Body of pancreas (tissue), 4 donors: ENCODE measurements at regions not wholly inside any gene's neighbourhood (a gene's known extent, or its start where the extent isn't known, plus 50 kb on each side); places are given as distances from the start of the nearest gene placed in this dataset.
"Not testable (repeated sequence)": the region's sequence is repeated elsewhere in the genome, so short reads cannot be mapped to it uniquely, and the experiment has no call there.

Experiments
- ATAC-seq: fragments of 150-250 bp; one replicate; pipeline ENCODE4 v1.9.1; 2016
- DNase-seq, 4 donors: peaks; one replicate each; pipeline ENCODE4 v3.0.0-alpha.2; 2019
- H3K27ac ChIP-seq, 4 donors: fragments of 200-600 bp; sonication (generic); 1 replicate in 3 of 4; 2 replicates in 1 of 4; pipeline versions ENCODE4 v1.5.1 to v1.6.1; 2016 to 2019; ENCODE audit warnings: mild to moderate bottlenecking in 1 of 4, mixed read lengths in 1 of 4, moderate library complexity in 1 of 4
- H3K27me3 ChIP-seq, 2 donors: fragments of 200-600 bp; sonication (generic); one replicate each; pipeline ENCODE4 v1.6.0; 2016; ENCODE audit warnings: mild to moderate bottlenecking in 1 of 2
- H3K36me3 ChIP-seq, 2 donors: fragments of 200-600 bp; sonication (generic); replicated peaks in 1 of 2; 2 replicates each; pipeline ENCODE4 v1.5.1; 2016; ENCODE audit warnings: low read depth in 2 of 2; ENCODE audit not compliant: insufficient read depth in 1 of 2
- H3K4me1 ChIP-seq: fragments of 200-600 bp; sonication (generic); one replicate; pipeline ENCODE4 v1.6.0; 2016
- H3K4me3 ChIP-seq, 2 donors: fragments of 200-600 bp; sonication (generic); 1 replicate in 1 of 2; 2 replicates in 1 of 2; pipeline ENCODE4 v1.5.1; 2016 to 2019
- H3K9me3 ChIP-seq, 3 donors: fragments of 200-600 bp; sonication (generic); 1 replicate in 2 of 3; 2 replicates in 1 of 3; pipeline ENCODE4 v1.5.1; 2016
- CTCF ChIP-seq, 7 experiments: fragments of 450-650 bp in 4 of 7; fragments of 200-600 bp in 3 of 7; sonication (generic) in 3 of 7; IDR thresholded peaks; one replicate each; pipeline ENCODE4 v1.5.1; 2016 to 2019; ENCODE audit warnings: antibody characterized with exemption in 7 of 7
- POLR2A ChIP-seq, 3 donors: fragments of 450-650 bp; IDR thresholded peaks; one replicate each; pipeline ENCODE4 v1.6.1; 2016; ENCODE audit warnings: antibody characterized with exemption in 3 of 3, mild to moderate bottlenecking in 2 of 3
- WGBS, 2 donors: methylation state at CpG; one replicate each; pipeline ENCODE4 v1.1.5; 2017; 5-methylcytosine and 5-hydroxymethylcytosine counted together
- intact Hi-C: fragments of 100-400 bp; cut with DNase I; formaldehyde crosslinking; loops from one replicate; pipeline ENCODE4 v1.15.1; 2023

- ATAC-seq (no peak), DNase-seq (no peak)
- Histone ChIP-seq H3K27me3 (no peaks in the 10 kb centered on the region), H3K9me3 (no peaks in the 10 kb centered on the region), H3K4me3 (no peak overlapping the region), H3K36me3 (no peaks in the 10 kb centered on the region), H3K4me1 (no peaks in the 10 kb centered on the region), H3K27ac (no peak overlapping the region)
- intact Hi-C loops, result no loop called here
- TF ChIP-seq CTCF (IDR thresholded peaks at IDR 0.05), result no peak
- TF ChIP-seq POLR2A (IDR thresholded peaks at IDR 0.05), result no peak
- WGBS, 2 donors, result 48 to 66% methylated on average over 2 of the region's 2 CpGs
Measured at GRCh38 chr9:16293610-16294009, 576.9 kb downstream of the BNC2 start.

GRCh38 chr9:16294133-16294770 is 576.2 kb downstream of the BNC2 start:
- ATAC-seq (no peak), DNase-seq (no peak)
- intact Hi-C loops, result no loop called here
- 64 to 79% methylated on average over 7 of the region's 7 CpGs for WGBS, 2 donors
- Histone ChIP-seq H3K27me3 (no peaks in the 10 kb centered on the region), H3K36me3 (no peaks in the 10 kb centered on the region), H3K4me3 (no peak overlapping the region), H3K9me3 (no peaks in the 10 kb centered on the region), H3K4me1 (no peaks in the 10 kb centered on the region), H3K27ac (no peak overlapping the region)
- TF ChIP-seq POLR2A (IDR thresholded peaks at IDR 0.05) (no peak), CTCF (IDR thresholded peaks at IDR 0.05) (no peak)

GRCh38 chr9:16294940-16295339 is 575.5 kb downstream of the BNC2 start:
- 82 to 89% methylated on average over 5 of the region's 5 CpGs for WGBS, 2 donors
- ATAC-seq, DNase-seq, H3K27ac ChIP-seq, H3K36me3 ChIP-seq, H3K9me3 ChIP-seq, H3K4me1 ChIP-seq, H3K27me3 ChIP-seq, H3K4me3 ChIP-seq, intact Hi-C loops: not testable (repeated sequence)

GRCh38 chr9:16299368-16299767 is 571.1 kb downstream of the BNC2 start:
- ATAC-seq, H3K27ac ChIP-seq, H3K4me3 ChIP-seq, intact Hi-C loops, DNase-seq, H3K27me3 ChIP-seq, H3K36me3 ChIP-seq, H3K4me1 ChIP-seq, H3K9me3 ChIP-seq: not testable (repeated sequence)
- WGBS, 2 donors, result 42 to 46% methylated on average over 3 of the region's 3 CpGs

GRCh38 chr9:16303506-16303905 is 567.0 kb downstream of the BNC2 start:
- intact Hi-C loops, result no loop called here
- no peak for TF ChIP-seq CTCF (IDR thresholded peaks at IDR 0.05)
- DNase-seq, result no peak
- H3K9me3 ChIP-seq, result no peaks in the 10 kb centered on the region
- no peak overlapping the region for H3K27ac ChIP-seq
- ATAC-seq, result no peak
- no peaks in the 10 kb centered on the region for H3K27me3 ChIP-seq
- WGBS, 2 donors, result 72 to 74% methylated on average over 6 of the region's 6 CpGs
- H3K4me3 ChIP-seq, result no peak overlapping the region
- no peaks in the 10 kb centered on the region for H3K36me3 ChIP-seq
- peaks cover 15% of the 10 kb centered on the region for H3K4me1 ChIP-seq

- Histone ChIP-seq H3K4me3 (no peak overlapping the region), H3K27me3 (no peaks in the 10 kb centered on the region), H3K36me3 (no peaks in the 10 kb centered on the region), H3K9me3 (no peaks in the 10 kb centered on the region), H3K4me1 (peaks cover 15% of the 10 kb centered on the region), H3K27ac (no peak overlapping the region)
- ATAC-seq (no peak), DNase-seq (no peak)
- intact Hi-C loops, result no loop called here
- TF ChIP-seq CTCF (IDR thresholded peaks at IDR 0.05) (no peak), POLR2A (IDR thresholded peaks at IDR 0.05) (no peak)
- 52 to 84% methylated on average over 3 of the region's 3 CpGs for WGBS, 2 donors
Measured at GRCh38 chr9:16304301-16304700, 566.2 kb downstream of the BNC2 start.
